GM06990 (cell line): ENCODE measurements at regions not wholly inside any gene's neighbourhood (a gene's known extent, or its start where the extent isn't known, plus 50 kb on each side); places are given as distances from the start of the nearest gene placed in this dataset.

Experiments
- DNase-seq: peaks from one replicate; pipeline ENCODE4 v3.0.0-alpha.2; 2011; ENCODE audit not compliant: insufficient read length; ENCODE audit errors: extremely low read depth
- H3K27me3 ChIP-seq: replicated peaks from 2 replicates; pipeline ENCODE4 v1.6.0; 2011; ENCODE audit warnings: low read length; ENCODE audit not compliant: control insufficient read depth, insufficient read depth
- H3K36me3 ChIP-seq: 2 replicates; pipeline ENCODE4 v1.5.1; 2011; ENCODE audit warnings: low read length; ENCODE audit not compliant: control insufficient read depth, insufficient read depth
- H3K4me3 ChIP-seq: replicated peaks from 2 replicates; pipeline ENCODE4 v1.5.1; 2011; ENCODE audit warnings: low read depth, mild to moderate bottlenecking, control low read depth, low read length
- TF ChIP-seq, protein P1 (sequence below): IDR thresholded peaks from 2 replicates; pipeline ENCODE4 v1.5.1; 2011; ENCODE audit warnings: low read length, control low read depth, mild to moderate bottlenecking, inconsistent platforms; ENCODE audit not compliant: insufficient read depth, poor library complexity, severe bottlenecking

GRCh38 chr21:15616864-15617574, 112.8 kb upstream of the USP25 start:
- H3K27me3 ChIP-seq = no peaks in the 10 kb centered on the region

DNA sequence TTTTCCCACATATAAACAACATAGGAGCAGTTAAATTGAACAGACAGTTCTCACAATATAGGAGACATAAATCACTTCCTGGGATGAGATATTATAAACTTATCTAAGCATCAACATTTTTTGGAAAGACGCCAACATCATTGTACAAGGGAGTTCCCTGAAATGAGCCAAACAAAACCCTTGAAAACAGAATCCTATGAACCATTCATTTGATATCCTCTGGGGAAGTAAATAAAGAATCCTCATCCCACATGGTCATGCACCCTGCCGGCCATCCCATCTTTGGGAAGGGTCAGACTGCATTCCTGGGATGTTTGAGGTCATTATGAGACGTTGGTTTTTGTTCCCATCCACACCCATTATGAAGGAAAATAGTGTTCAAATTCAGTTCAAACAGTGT, 111.8 kb upstream of the USP25 start:
- Histone ChIP-seq H3K4me3 (no peak overlapping the region), H3K36me3 (no peaks in the 10 kb centered on the region), H3K27me3 (no peaks in the 10 kb centered on the region)
- no peak for DNase-seq
- TF ChIP-seq, protein P1, sequence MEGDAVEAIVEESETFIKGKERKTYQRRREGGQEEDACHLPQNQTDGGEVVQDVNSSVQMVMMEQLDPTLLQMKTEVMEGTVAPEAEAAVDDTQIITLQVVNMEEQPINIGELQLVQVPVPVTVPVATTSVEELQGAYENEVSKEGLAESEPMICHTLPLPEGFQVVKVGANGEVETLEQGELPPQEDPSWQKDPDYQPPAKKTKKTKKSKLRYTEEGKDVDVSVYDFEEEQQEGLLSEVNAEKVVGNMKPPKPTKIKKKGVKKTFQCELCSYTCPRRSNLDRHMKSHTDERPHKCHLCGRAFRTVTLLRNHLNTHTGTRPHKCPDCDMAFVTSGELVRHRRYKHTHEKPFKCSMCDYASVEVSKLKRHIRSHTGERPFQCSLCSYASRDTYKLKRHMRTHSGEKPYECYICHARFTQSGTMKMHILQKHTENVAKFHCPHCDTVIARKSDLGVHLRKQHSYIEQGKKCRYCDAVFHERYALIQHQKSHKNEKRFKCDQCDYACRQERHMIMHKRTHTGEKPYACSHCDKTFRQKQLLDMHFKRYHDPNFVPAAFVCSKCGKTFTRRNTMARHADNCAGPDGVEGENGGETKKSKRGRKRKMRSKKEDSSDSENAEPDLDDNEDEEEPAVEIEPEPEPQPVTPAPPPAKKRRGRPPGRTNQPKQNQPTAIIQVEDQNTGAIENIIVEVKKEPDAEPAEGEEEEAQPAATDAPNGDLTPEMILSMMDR = no peak

More at GRCh38 chr21:15616864-15617574, 112.8 kb upstream of the USP25 start:
- TF ChIP-seq, protein P1 = no peak
- no peak overlapping the region for H3K4me3 ChIP-seq
- no peaks in the 10 kb centered on the region for H3K36me3 ChIP-seq
- DNase-seq = no peak

DNA sequence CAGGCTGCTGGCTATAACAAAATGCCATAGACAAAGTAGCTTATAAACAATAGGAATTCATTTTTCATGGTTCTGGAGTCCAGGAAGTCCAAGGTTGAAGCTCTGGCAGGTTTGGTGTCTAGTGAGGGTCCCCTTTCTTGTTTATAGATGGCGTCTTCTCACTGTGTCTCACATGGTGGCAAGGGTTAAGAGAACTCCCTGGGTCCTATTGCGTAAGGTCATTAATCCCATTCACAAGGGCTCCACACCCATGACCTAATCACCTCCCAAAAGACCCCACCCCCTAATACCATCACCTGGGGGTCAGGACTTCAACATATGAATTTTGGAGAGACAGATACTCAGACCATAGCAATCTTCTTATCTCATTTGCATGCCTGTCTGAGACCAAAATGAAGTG, 108.9 kb upstream of the USP25 start:
- TF ChIP-seq, protein P1 = no peak
- H3K27me3 ChIP-seq = no peaks in the 10 kb centered on the region

DNA sequence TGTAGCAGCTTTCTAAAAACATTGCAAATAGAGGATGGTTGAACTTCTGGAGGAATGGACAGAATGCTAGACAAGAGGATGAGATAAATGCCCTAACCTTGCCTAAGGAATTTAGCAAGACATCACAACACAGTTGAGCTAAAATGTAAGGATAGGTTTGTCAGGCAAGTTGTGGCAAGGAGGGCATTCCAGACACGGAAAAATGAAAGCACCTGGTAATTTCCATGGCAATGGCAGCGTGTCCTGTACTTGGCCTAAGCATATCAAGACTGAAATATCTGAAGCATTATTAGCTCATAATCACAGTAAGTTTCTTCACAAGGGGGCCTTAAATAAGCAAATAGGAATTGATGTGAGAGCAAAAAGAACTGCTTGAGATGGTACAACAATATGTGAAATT, 105.1 kb upstream of the USP25 start:
- Histone ChIP-seq H3K4me3 (no peak overlapping the region), H3K36me3 (no peaks in the 10 kb centered on the region), H3K27me3 (no peaks in the 10 kb centered on the region)
- no peak for DNase-seq
- TF ChIP-seq, protein P1 = no peak

More for the DNA sequence above, 108.9 kb upstream of the USP25 start:
- Histone ChIP-seq H3K4me3 (no peak overlapping the region), H3K36me3 (no peaks in the 10 kb centered on the region)
- DNase-seq = no peak

DNA sequence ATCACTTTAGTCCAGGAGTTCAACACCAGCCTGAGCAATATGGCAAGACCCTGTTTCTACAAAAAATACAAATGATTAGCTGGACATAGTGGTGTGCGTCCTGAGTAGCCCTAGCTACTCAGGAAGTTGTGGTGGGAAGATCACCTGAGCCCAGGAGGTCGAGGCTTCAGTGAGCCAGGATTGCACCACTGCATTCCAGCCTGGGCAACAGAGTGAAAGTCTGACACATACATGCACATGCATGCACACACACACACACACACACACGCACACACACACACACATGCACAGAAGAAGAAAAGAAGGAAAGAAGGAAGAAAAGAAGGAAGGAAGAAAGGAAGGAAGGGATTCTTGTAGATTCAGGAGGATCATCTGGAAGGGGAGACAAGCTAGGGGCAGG, 104.4 kb upstream of the USP25 start:
- no peak for DNase-seq
- no peak overlapping the region for H3K4me3 ChIP-seq

More for the DNA sequence above, 104.4 kb upstream of the USP25 start:
- TF ChIP-seq, protein P1 = no peak
- Histone ChIP-seq H3K27me3 (no peaks in the 10 kb centered on the region), H3K36me3 (no peaks in the 10 kb centered on the region)
